Stomach (tissue), 4 donors: ENCODE measurements at regions not wholly inside any gene's neighbourhood (a gene's known extent, or its start where the extent isn't known, plus 50 kb on each side); places are given as distances from the start of the nearest gene placed in this dataset.
"Not testable (repeated sequence)": the region's sequence is repeated elsewhere in the genome, so short reads cannot be mapped to it uniquely, and the experiment has no call there.

Experiments
- POLR2A ChIP-seq, 4 donors: fragments of 450-650 bp; IDR thresholded peaks; one replicate each; pipeline ENCODE4 v1.6.1; 2016; ENCODE audit warnings: antibody characterized with exemption in 4 of 4, control low read depth in 2 of 4, mild to moderate bottlenecking in 1 of 4, moderate library complexity in 1 of 4
- POLR2AphosphoS5 ChIP-seq, 3 donors: sonication (generic); formaldehyde crosslinking; IDR thresholded peaks; one replicate each; pipeline ENCODE4 v1.6.1; 2016; ENCODE audit warnings: antibody characterized with exemption in 3 of 3

DNA sequence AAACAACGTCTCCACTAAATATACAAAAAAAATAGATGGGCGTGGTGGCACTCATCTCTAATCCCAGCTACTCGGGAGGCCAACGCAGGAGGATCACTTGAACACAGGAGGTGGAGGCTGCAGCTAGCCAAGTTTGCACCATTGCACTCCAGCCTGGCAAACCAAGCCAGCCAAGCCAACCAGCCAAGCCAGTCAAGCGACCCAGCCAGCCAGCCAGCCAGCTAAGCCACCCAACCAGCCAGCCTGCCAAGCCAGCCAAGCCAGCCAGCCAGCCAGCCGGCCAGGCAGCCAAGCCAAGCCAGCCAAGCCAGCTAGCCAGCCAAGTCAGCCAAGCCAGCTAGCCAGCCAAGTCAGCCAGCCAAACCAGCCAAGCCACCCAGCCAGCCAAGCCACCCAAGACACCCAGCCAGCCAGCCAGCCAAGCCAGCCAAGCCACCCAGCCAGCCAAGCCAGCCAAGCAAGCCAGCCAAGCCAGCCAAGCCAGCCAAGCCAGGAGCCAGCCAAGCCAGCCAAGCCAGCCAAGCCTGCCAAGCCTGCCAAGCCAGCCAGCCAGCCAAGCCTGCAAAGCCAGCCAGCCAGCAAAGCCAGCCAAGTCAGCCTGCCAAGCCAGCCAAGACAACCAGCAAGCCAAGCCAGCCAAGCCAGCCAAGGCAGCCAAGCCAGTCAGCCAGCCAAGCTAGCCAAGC is 342.2 kb upstream of the PLGLB2 start:
- TF ChIP-seq POLR2A, POLR2AphosphoS5 (IDR thresholded peaks at IDR 0.05): not testable (repeated sequence)
